NCI-H2227 (cell line): ENCODE measurements at regions not wholly inside any gene's neighbourhood (a gene's known extent, or its start where the extent isn't known, plus 50 kb on each side); places are given as distances from the start of the nearest gene placed in this dataset.
"Not testable (repeated sequence)": the region's sequence is repeated elsewhere in the genome, so short reads cannot be mapped to it uniquely, and the experiment has no call there.

Experiments
- DNase-seq: peaks from one replicate; lab custom pipeline; 2025; ENCODE audit not compliant: unreplicated experiment; lab: John Stamatoyannopoulos, UW

DNA sequence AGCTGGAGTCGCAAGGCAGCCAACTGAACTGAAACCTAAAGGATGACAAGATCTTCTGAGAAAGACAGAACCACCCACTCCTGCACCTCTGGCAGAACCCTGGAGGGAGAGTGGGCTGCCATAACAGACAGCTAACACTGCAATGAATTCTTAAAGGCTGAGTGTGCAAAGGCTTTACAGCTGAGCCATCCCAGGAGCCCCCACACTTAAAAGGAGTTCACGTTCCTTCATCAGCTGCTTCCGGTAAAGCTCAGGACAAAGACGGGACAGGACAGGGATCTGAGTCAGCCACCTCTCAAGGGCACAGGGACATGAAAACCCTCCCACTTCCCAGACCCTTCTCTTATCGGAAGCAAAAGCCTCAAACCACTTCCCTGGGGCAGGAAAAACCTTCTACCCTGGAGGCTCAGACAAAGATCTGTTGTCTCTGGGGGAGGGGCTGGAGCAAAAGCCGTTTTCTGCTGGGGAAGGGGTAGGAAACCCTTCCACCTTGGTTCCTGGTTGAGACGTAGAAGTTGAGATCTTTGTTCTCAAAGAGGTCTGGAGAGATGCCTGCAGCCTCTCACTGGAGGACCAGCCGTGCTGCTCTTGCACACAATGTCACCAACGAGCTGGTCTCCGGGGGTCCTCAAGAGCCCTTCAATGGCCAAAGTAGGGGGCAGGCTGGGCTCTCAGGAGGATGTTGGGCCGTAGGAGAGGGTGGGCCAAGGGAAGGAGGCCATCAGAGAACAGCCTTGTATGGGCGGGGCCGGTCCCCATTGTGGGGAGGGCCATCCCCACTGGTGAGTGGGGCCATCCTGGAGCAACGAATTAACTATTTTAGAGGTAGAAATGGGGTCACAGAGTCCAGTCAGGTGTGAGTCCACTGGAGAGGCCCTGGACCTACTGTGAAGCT is 452.4 kb downstream of the PTPRU start:
- DNase-seq, result no peak

DNA sequence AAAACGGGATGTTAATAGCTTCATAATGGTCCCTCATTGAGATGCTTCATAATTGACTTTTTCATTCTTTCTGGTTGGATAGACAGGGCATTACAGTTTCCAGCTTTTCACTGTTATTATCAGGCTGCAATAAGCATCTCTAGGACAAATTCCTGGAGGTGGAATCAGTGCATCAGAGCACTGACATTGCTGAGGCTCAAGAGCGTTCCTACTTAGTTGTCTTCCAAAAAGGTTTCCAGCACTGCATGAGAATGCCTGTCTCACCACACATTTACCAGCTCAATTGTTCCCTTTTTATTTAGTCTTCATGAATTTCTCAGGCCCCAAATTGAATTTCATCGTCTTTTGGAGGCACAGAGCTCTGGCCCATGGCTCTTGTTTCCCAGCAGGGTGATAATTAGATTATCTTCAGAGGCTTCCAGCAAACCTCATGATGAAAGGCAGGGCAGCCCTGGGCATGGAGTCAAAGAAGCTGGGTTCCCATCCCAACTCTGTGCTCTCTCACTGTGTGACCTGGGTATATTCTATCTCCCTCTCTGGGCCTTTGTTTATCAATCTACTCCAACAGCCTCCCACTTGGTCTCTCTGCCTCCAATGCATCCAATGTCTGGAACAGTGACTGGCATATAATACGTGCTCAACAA is 451.4 kb downstream of the PTPRU start:
- DNase-seq, result no peak

DNA sequence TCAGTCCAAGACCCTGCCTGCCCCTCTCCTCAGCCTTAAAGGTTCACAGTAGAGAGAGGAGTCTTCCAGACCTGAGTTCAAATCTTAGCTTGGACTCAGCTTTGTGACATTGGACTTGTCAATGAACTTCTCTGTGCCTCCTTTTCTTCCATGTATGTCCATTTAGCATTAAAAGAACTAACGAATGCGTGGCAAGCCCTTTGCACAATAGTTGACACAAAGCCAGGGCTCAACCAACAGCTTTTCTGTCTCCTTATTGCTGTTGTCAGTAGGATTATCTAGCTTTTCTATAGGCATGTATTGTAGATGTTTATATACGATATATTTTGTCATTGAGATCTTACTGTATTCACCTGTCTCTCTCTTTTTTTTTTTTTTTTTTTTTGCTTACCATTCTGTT is 450.8 kb downstream of the PTPRU start:
- DNase-seq, result no peak

- DNase-seq, result no peak
Measured at GRCh38 chr1:29686012-29686930, 449.9 kb downstream of the PTPRU start.

- DNase-seq, result no peak
Measured at GRCh38 chr1:29685387-29685786, 449.1 kb downstream of the PTPRU start.

DNA sequence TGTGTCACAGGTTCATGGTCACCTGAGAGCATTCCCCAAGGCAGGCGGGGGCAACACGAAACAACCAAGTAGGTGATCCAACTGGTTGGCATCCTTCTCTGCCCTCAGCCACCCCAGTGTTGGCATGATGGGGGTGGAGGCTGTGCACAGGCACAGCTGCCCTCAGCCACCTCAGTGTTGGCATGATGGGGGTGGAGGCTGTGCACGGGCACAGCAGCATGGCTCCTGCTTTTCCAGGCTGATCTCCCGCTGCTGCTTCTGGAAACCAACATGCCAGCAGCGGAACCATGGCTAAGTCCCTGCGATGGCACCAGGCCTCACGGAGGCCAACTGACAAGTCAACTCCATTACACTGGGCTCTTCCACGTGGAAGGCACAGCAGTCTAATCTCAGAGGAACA is 447.8 kb downstream of the PTPRU start:
- DNase-seq, result no peak

DNA sequence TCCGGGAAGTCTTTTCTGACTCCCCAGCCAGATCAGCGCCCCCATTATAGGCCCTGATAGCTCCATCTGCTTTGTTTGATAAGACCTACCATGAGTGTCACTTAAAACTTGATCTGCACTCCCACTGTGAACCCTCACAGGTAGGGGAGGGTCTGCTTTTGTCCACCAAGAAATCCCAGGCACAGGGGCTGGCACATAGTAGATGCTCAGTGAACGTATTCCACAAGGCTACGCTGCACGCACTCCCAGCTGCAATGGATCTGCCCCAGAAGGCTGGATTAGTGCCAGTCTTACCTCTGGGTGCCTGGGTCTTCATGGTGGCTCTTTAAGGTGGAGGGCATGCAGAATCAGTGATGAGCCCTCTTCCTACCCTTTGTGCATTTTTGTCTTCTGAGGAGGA is 447.1 kb downstream of the PTPRU start:
- no peak for DNase-seq

DNA sequence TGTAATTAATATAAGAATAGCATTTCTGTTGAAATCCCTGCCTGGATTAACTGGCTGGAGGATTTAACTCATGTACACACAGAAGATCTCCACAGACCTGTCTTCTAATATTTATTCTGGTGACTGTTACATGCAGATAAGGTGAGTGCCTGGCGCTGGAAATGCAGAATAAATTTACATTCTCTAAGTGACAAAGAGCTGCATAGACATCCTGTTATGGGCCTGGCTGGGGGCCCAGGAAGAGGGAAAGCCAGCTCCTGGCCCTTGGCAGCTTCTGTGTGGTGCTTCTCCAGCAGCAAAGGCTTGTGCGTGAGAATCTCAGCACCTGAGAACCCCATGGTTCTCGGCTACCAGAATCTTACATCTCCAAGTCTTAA is 446.6 kb downstream of the PTPRU start:
- DNase-seq, result no peak

GRCh38 chr1:29682171-29682918 is 446.0 kb downstream of the PTPRU start:
- DNase-seq, result no peak

GRCh38 chr1:29681416-29681815 is 445.1 kb downstream of the PTPRU start:
- DNase-seq, result not testable (repeated sequence)

DNA sequence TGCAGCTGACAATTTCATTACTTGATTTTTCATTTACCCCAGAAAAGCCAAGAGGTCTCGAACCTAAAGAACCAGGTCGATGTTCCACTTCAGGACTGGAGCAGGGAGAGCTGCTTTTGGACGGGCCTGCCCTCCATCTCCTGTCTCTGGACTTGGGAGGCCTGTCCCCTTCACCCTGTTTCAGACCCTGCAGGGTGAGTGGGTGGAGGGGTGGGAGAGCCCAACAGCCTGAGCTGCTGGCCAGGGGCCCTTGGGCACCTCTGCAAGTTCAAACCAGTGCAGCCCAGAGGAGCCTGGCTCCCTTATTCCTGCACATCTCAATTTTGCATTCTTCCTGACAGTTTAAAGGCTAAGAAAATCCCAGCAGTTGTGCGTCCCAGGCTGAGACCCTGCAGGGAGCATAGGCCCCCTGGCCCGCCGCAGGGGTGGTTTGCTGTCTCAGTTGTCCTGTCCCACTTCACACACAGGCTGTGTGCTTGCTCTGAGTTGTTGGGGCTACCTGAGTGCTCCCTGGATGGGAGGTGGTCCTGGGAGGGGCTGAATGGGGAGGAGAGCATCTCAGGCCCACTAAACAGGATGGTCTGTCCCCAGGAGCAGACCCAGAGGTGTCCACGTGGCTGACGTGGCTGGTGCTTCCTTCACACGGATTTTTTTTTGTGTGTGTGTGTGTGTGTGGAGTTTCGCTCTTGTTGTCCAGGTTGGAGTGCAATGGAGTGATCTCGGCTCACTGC is 443.7 kb downstream of the PTPRU start:
- no peak for DNase-seq

DNA sequence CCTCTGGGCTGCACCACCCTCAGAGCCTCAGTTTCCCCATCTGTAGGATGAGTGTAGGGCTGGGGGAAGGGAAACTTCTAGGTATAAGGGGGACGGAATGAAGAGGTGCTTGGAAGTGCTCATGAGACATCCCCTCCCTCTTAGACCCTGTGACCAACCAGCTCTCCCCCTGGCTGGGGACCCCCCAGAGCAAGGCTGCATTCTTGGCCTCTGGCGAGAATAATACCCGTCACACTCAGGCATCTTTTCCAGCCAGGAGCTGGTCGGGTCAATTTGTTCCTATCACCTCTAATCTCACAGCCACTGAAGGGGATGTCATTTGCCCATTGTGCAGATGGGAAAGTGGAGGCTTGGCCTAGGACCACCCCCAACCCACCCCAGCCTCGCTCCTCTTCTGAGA is 443.0 kb downstream of the PTPRU start:
- no peak for DNase-seq

- no peak for DNase-seq
Measured at GRCh38 chr1:29677028-29678024, 441.0 kb downstream of the PTPRU start.

DNA sequence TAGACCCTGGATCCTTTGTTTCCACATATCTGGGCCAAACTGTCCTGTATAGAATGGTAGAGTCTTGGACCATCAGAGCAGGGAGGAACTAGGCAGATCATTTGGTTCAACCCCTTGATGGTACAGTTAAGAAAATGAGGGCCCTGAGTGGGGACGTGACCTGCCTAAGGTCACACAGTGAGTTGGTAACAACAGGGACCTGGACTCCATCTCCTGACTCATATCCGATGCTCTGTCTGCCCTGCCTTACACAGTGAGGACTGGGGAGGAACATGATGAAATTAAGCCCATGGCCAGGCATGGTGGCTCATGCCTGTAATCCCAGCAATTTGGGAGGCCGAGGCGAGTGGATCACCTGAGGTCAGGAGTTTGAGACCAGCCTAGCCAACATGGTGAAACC is 440.2 kb downstream of the PTPRU start:
- DNase-seq, result no peak

GRCh38 chr1:29675481-29676263 is 439.4 kb downstream of the PTPRU start:
- DNase-seq, result no peak

GRCh38 chr1:29674627-29675326 is 438.5 kb downstream of the PTPRU start:
- DNase-seq, result no peak
